Spleen (tissue), 7 donors: ENCODE measurements at regions not wholly inside any gene's neighbourhood (a gene's known extent, or its start where the extent isn't known, plus 50 kb on each side); places are given as distances from the start of the nearest gene placed in this dataset.

Source experiments
- POLR2A ChIP-seq, 3 donors: fragments of 450-650 bp; IDR thresholded peaks; one replicate each; pipeline ENCODE4 v1.5.1; 2017; ENCODE audit warnings: antibody characterized with exemption in 3 of 3, mild to moderate bottlenecking in 1 of 3
- POLR2AphosphoS5 ChIP-seq, 3 donors: sonication (generic); formaldehyde crosslinking; IDR thresholded peaks; one replicate each; pipeline ENCODE4 v1.5.1; 2017; ENCODE audit warnings: antibody characterized with exemption in 3 of 3
- TF ChIP-seq, protein P1 (sequence below), 11 experiments: fragments of 200-600 bp in 7 of 11; fragments of 450-650 bp in 4 of 11; sonication (generic) in 4 of 11; IDR thresholded peaks in 8 of 11; conservative IDR thresholded peaks in 3 of 11; 1 replicate in 7 of 11; 2 replicates in 4 of 11; pipeline versions ENCODE4 v1.4.0 to v1.8.0; 2016 to 2021; ENCODE audit warnings: antibody characterized with exemption in 11 of 11, inconsistent platforms in 4 of 11, mild to moderate bottlenecking in 1 of 11
- donor health status: DM: no; HTN: no; CAD: no; lungs with moderate emphysema.
- donor health status: DM: no; HTN: no; CAD: no.
- donor health status: DM: no; HTN: no; CAD: no.

DNA sequence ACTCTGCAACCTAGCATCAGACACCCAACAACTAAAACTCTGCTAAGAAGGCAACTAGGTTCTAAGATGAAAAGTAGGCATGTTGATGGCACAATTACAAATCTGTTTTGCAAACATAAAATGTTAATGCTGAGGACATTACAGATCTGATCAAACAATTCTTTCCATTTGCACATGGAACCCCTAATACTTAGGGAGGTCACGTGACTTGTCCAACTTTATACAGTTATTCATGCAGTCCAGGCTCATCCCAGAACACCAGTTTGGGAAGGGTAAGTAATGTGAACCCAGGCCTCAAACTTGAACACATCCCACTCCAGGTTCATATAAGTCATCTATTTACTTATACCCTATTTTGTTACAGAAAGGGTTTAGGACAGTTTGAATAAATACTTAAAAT lies 247.2 kb downstream of the HACE1 start:
- TF ChIP-seq POLR2A (IDR thresholded peaks at IDR 0.05) (no peak), POLR2AphosphoS5 (IDR thresholded peaks at IDR 0.05) (no peak)
- TF ChIP-seq, protein P1, sequence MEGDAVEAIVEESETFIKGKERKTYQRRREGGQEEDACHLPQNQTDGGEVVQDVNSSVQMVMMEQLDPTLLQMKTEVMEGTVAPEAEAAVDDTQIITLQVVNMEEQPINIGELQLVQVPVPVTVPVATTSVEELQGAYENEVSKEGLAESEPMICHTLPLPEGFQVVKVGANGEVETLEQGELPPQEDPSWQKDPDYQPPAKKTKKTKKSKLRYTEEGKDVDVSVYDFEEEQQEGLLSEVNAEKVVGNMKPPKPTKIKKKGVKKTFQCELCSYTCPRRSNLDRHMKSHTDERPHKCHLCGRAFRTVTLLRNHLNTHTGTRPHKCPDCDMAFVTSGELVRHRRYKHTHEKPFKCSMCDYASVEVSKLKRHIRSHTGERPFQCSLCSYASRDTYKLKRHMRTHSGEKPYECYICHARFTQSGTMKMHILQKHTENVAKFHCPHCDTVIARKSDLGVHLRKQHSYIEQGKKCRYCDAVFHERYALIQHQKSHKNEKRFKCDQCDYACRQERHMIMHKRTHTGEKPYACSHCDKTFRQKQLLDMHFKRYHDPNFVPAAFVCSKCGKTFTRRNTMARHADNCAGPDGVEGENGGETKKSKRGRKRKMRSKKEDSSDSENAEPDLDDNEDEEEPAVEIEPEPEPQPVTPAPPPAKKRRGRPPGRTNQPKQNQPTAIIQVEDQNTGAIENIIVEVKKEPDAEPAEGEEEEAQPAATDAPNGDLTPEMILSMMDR (IDR thresholded peaks at IDR 0.05 in 8 of 11, conservative IDR thresholded peaks at IDR 0.05 in 3 of 11): no peak
